GM20000 (cell line): ENCODE measurements at regions not wholly inside any gene's neighbourhood (a gene's known extent, or its start where the extent isn't known, plus 50 kb on each side); places are given as distances from the start of the nearest gene placed in this dataset.

Experiments used
- DNase-seq: peaks from one replicate; pipeline ENCODE4 v3.0.0; 2012; ENCODE audit warnings: low spot score
- CTCF ChIP-seq: IDR thresholded peaks from 2 replicates; pipeline ENCODE4 v1.5.1; 2012; ENCODE audit warnings: mild to moderate bottlenecking, control low read depth; ENCODE audit errors: extremely low read depth, missing control alignments

GRCh38 chr14:84017495-84017894, 1512.4 kb upstream of the FLRT2 start:
- no peak for TF ChIP-seq CTCF
- DNase-seq: no peak

GRCh38 chr14:84021433-84021832, 1508.5 kb upstream of the FLRT2 start:
- TF ChIP-seq CTCF: no peak
- no peak for DNase-seq

- DNase-seq: no peak
- no peak for TF ChIP-seq CTCF
Measured at GRCh38 chr14:84024231-84024820, 1505.6 kb upstream of the FLRT2 start.

- TF ChIP-seq CTCF: no peak
- DNase-seq: no peak
Measured at GRCh38 chr14:84025106-84026012, 1504.6 kb upstream of the FLRT2 start.

DNA sequence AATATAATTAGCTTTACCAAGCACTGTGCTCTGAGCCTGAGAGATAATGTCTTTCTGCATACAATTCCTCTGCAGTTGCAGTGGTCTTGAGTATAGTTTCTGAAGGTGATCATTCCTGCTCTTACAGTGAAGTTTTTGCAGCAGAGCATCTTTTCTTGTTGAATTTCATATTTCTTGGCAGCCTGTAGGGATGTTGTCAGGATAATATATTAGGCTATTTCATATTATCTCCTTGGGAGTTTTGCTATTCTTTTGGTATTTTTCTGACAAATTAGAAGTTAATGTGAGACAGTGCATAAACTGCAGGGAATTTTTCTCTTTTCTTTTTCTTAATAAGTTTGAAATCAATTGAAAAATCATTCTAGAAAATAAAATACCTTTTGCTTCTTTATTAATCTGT, 1502.6 kb upstream of the FLRT2 start:
- TF ChIP-seq CTCF: no peak
- no peak for DNase-seq

GRCh38 chr14:84028080-84028604, 1501.8 kb upstream of the FLRT2 start:
- TF ChIP-seq CTCF: no peak

DNA sequence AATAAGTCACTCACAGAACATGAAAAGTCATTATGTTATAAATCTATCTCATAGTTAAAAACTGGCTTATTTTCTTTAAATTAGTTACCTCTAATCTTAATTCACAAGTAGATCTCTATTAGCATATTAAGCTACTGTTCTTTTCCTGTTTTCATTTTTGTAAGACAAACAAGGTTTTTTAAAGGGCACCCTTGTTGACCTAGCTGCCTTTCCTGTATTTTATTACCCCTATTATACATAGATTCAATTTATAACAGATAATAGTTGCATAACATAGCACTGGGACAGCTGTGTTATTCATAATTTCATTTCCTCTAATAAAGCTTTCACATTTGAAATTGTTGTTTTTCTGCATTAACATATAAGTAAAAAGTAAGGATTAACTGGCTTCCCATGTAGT, 1500.7 kb upstream of the FLRT2 start:
- DNase-seq: no peak
- no peak for TF ChIP-seq CTCF

More at GRCh38 chr14:84028080-84028604, 1501.8 kb upstream of the FLRT2 start:
- DNase-seq: no peak
